NB4 (cell line): ENCODE measurements at regions not wholly inside any gene's neighbourhood (a gene's known extent, or its start where the extent isn't known, plus 50 kb on each side); places are given as distances from the start of the nearest gene placed in this dataset.

ENCODE experiments used
- CTCF ChIP-seq: IDR thresholded peaks from one replicate; pipeline ENCODE4 v1.5.1; 2012; ENCODE audit warnings: low read depth, low read length
- POLR2A ChIP-seq: IDR thresholded peaks from 2 replicates; pipeline ENCODE4 v1.6.1; 2011; ENCODE audit warnings: mild to moderate bottlenecking; ENCODE audit not compliant: insufficient read length; ENCODE audit errors: extremely low read depth

- no peak for TF ChIP-seq CTCF
- no peak for TF ChIP-seq POLR2A
Measured at GRCh38 chr20:53711333-53712211, 117.9 kb upstream of the ZNF217 start.
